GM19023 (cell line): ENCODE measurements at regions not wholly inside any gene's neighbourhood (a gene's known extent, or its start where the extent isn't known, plus 50 kb on each side); places are given as distances from the start of the nearest gene placed in this dataset.
"Not testable (repeated sequence)": the region's sequence is repeated elsewhere in the genome, so short reads cannot be mapped to it uniquely, and the experiment has no call there.

Experiments used
- ATAC-seq: cut with Tn5 transposase; IDR thresholded peaks from one replicate; pipeline ENCODE4 v1.9.1; 2021; ENCODE audit warnings: mild to moderate bottlenecking, moderate library complexity; ENCODE audit not compliant: unreplicated experiment

DNA sequence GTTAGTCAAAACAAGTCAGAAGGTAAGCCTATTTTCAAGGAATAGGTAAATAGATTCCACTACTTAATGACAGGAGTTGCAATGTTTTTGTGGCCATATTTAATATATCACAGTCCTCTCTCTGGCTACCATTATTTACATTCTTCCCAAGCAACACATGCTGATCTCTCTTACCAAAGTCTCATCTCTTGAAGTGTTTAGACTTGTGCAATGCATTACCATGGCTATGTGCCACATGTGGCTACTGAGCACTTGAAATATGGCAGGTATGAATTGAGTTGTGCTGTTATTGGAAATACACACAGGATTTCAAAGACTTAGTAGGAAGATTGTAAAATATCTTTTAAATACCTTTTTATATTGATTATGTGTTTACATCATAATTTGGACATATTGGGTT lies 262.4 kb upstream of the PDE3A start:
- ATAC-seq = no peak

DNA sequence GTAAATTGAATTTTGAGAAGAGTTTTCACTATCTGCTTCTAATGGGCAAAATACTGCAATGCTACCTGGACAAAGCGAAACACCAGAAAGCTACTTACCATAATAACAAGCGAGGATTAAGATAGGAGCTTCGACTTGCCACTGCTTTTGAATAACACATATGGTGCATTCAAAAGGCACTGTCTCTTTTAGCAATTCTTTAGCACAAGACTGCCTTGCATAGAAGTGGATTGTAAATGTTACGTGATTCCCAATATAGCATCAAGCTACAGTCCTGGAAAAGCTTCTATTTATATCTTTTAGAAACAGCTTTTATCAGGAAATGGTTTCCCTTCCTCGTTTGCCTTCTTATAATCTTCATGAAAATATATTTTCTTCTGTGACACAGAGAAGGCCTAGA lies 258.7 kb upstream of the PDE3A start:
- ATAC-seq = no peak

DNA sequence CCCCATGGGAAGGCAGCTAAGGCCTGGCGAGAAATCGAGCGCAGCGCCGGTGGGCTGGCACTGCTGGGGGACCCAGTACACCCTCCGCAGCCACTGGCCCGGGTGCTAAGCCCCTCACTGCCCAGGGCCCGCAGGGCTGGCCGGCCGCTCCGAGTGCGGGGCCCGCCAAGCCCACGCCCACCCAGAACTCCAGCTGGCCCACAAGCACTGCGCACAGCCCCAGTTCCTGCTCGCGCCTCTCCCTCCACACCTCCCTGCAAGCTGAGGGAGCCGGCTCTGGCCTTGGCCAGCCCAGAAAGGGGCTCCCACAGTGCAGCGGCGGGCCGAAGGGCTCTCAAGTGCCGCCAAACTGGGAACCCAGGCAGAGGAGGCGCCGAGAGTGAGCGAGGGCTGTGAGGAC lies 253.0 kb upstream of the PDE3A start:
- ATAC-seq = not testable (repeated sequence)

DNA sequence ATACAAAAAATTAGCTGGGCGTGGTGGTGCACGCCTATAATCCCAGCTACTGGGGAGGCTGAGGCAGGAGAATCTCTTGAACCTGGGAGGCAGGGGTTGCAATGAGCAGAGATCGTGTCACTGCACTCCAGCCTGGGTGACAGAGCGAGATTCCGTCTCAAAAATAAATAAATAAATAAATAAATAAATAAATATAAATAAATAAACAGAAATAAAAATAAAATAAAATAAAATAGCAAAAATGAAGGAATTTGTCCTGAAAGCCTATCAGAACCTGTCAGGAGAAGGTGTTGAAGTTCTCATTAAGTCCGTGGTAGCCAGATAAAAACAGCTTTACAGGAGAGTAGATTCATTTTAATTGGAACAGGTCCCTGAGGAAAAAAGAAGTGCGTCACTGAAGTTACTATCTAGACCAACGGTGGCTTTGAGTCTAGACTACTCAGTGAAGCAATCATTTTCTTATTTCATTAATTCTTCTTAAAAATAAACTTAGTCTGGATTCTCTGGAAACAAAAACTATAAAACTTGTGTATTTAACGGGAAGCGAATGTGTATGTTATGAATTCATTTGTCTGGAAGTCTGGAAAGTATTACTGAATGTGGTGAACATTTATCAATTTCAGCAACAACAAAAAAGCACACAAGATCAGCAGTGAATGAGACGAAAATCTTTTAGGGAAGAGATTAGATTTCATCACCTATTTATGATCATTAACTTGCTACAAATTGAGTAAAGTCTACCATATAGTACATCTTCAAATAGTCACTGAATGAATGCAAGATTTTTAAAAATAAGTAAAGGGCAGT lies 248.5 kb upstream of the PDE3A start:
- no peak for ATAC-seq

DNA sequence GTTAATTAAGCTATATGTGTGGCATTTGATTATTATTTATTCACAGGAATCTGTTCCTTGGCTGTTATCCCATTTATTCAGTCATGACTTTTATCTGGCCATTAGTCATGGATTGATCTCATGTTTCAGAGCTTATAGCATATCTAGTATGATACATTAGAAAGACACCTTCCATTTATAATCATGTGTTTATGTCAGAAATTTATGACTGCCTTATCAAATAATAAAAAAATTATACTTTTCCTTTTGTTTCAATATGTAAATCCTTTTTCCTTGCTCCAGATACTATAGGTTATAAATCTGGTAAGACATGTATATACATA lies 248.0 kb upstream of the PDE3A start:
- ATAC-seq = no peak

DNA sequence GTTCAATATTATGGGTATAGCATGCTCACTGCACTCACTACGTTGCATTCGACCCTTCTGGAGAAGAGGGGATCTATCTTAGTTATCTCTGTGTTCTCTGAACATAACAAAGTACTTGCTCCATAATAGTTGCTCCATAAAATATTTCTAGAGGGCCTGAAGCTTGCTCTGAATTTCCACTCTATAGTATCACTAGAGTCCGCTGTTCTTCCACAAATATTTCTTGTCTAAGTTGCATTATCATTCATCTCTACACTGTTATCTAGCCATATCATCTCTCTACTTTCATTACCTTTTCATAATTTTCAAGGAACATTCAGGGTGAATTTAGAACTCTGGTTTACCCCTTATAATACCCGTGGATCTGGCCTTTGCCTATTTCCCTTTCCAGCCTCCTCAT lies 246.1 kb upstream of the PDE3A start:
- ATAC-seq = no peak

DNA sequence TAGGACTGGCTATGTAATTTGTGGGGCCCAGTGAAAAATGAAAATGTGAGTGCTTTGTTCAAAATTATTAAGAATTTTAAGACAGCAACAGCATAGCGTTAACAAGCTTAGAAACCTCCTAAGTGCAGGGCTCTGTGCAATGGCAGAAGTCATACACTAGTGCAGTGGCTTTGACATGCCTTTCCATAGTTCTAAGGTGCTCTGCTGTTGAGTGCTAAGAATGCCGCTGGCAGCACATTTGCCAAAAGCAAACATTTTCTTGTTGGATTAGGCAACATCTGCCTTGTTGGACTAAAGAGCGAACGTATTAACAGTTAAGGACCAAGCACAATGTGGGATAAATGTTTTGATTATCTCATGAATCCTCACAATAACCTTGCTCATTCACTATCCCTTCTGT lies 244.9 kb upstream of the PDE3A start:
- no peak for ATAC-seq

DNA sequence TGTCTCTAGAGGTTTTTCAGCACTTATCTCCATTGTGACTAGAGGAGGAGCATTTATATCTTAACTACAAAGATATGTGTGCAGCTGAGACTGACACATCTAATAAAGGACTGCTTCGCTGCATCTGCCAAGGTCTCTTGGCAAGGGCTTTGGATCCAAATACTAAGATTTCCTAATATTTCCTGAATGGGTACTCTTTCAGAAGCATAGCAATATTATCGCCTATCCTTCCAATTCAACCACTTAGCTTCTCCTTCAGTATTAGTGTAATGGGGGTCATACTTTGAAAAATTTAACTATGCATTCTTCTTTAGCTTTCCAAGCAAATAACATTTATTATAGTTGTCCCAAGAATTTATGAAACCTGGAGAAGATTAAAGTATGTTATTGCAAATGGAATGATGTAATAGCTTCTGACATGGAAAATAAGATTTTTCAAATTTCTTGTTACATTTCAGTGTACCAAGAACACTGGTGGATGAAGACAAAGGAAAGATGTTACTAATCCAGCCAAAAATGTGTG lies 243.0 kb upstream of the PDE3A start:
- ATAC-seq = no peak

DNA sequence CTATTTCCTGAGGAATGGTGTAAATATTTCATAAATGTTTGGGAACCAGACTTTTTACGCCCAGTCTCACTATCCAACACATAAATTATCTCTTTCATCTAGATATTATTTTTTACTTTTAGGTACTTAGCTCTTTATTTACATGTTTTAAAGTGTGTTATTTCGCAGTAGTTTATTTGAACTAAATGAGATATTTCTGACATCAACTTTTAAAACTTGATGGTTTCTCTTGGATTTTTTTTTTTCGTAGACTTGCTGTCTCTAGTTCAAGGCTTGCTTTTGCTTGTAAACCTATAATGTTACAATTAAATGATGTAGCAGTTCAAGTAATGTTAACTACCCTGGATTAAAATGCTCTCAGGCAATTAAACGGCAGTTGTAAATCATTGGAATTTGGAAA lies 241.7 kb upstream of the PDE3A start:
- ATAC-seq = no peak

DNA sequence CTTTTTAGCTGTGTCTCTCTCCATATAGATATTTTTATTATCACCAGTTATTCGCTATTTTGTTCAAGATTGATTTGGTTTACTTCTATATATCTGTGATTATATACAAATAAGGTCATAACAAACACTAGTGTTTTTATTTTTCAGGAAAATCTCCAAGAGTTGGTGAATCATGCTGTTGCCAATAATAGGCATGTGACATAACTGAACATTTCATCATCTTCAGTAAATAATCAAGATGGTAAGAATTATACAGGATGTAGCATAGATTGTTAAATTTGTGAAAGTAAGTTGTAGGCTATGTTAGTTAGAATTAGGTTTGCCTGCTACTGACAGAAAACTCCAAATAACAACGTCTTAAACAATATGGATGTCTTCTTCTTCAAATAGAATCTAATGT lies 240.9 kb upstream of the PDE3A start:
- ATAC-seq = no peak

DNA sequence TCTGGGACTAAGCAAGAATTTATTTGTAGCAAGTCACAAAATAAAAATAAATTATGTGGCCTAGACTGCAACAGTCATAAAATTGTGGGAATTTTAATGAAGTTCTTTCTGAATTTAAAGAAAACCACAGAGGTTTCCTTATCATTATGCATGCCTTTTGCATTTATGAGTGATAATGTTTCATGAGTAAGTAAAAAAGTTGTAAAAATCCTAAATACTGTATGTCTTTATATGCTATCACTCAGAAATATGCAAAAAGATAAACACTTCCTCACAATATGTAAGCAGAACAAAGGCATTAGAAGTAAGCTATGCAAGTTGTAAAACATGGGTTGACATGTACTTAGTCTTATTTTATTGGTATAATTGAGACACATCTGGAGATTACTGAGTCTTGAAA lies 239.4 kb upstream of the PDE3A start:
- ATAC-seq = no peak

DNA sequence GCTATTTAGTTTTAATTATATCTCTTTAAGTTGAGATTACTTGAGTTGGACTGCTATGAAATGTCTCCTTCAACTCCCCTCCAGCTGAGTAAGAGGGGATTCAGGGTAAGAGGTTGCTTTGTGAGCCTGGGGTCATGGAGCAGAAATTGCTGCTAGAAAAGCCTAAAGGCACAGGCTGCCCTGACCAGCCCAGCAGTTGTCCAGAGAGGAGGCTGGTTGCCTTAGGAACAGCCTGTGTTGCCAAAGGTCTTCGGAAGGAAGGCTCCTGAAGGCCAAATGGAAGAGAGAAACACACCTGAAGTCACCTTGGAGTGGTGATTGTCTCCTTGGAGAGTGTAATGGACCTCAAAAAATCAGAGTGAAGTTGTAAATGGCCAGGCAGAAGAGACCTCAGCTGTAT lies 235.5 kb upstream of the PDE3A start:
- no peak for ATAC-seq

DNA sequence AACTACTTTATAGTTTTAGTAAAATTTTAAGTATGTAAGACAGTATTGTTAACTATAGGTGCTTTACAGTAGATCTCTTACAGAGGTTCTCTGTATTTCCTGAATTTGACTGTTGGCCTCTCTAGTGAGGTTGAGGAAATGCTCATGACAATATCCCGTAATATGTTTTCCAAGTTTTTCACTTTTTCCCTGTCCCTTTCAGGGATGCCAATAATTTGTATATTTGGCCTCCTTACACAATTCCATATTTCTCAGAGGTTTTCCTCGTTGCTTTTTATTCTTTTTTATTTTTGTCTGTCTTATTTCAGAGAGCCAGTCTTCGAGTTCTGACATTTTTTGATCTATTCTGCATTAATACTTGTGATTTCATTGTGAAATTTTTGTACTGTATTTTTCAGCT lies 233.7 kb upstream of the PDE3A start:
- no peak for ATAC-seq

DNA sequence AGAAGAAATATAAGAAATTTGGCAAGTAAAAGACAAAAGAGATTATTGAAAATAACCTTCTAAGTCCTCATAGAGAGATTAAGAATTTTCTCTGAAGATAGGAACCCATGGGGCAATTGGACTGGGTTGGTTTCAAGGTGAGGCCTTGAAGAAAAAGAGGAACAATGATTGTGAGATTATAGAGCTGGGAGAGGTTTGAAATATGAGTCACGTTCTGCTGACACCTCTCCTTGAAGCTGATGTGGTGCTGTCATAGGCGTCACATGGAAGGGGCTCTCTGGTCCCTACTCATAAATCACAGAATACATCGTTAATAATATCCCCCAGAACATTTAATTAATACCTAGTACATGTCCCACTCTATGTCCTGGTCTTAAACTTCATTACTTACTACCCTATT lies 227.6 kb upstream of the PDE3A start:
- ATAC-seq = no peak

DNA sequence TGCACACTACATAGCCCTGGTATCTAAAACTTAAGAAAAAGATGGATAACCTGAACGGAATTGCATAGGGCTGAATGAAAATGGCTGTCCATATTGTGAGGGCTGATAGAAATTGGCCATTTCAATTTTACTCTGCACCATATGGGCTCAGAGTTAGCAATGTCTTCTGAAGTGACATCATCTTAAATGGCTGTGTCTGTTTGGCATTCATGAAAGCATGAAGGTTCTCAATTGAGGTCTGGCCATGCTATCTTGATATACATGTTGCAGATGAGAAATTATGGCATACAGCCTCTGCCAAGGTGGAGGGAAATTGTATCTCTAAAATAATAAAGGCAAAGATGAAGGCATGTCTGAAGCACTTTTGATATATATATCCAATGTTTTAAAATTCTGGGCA lies 226.0 kb upstream of the PDE3A start:
- ATAC-seq = no peak

DNA sequence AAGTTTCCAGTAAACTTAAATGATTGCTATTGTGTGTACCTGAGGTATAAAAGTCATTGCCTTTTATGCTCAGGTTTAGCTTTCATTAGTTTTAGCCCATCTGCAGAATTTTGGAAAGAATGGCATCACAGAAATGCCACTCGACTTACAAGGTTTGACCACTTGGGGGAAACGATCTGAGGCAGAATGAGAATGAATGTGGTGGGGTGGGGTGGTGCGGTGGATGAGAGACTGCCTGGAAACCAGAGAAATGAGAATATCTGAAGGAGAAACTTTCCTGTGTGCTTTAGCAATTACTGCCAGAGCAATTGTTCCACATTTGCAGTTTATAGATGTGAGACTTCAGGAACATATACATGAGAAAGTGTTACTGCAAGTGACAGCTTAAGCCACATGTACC lies 225.4 kb upstream of the PDE3A start:
- ATAC-seq = no peak

DNA sequence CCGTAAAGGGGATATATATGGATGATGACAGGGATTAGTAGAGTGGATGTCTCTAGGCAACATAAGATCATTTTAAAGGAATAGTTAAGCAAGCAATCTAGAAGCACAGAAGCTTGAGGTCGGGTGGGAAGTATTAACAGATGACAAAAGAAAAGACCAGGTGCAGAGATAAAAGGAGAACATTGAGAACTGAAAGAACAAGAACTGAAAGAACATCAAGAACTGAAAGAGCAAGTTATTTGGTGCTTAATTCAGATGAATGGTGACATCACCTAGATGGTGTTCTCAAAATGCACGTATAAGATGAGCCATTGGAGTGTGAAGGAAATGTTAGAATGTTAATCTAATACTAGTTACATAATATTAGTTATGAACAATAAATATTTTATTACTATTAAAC lies 224.0 kb upstream of the PDE3A start:
- no peak for ATAC-seq

DNA sequence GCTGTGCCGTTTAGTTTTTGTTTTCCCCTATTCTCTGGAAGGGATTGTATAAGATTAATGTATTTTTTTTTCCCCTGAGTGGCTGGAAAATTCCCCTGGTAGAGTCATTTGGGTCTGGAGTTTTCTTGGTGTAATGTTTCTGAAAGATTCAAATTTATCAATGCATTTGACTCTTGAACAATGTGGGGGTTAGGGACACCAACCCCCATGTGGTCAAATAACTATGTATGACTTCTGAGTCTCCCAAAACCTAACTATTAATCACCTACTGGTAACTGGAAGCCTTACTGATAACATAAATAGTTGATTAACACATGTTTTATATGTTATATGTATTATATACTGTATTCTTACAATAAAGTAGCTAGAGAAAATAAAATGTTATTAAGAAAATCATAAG lies 220.1 kb upstream of the PDE3A start:
- no peak for ATAC-seq

DNA sequence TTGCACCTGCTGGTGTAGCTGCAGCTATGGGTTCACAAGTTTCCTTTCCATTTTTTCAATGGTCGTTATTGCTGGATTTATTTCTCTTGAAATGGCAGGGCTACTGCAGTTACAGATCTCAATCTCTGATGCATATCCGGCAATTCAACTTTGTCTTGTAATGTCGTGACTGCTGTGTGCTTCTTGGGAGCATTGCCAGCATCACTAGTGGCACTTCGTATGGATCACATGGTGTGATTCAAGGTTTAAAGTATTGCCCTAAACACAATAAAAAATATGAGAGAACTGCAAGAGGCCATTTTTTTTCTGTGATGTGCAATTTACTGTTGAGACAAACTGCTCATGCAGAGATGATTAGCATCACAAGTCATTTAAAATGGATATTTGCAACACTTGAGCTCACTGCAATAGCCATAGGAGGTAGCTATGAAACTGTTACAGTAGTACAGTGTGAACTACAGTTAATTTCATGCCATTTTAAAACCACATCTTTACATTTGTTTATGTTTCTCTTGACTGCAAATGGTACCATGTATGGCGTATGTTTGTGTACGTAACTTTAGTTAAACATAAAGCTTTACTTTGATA lies 217.4 kb upstream of the PDE3A start:
- no peak for ATAC-seq

DNA sequence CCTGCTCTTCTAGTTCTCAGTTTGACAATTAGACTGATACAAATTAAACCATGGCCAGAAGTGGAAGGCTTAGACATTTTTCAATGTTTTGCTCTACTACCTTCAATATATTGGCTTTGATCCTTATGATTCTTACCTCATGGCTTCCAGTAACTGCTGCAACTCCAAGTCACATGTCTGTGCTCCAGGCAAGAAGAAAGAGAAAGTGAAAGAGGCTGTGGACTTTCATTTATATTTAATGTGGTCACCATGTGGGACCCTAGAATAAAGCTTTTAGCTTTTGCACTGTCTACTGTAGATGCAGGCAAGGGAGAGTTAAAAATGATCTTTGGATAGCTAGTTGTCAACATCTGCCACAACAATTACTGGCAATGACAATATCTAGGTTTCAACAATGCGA lies 214.3 kb upstream of the PDE3A start:
- ATAC-seq = no peak

DNA sequence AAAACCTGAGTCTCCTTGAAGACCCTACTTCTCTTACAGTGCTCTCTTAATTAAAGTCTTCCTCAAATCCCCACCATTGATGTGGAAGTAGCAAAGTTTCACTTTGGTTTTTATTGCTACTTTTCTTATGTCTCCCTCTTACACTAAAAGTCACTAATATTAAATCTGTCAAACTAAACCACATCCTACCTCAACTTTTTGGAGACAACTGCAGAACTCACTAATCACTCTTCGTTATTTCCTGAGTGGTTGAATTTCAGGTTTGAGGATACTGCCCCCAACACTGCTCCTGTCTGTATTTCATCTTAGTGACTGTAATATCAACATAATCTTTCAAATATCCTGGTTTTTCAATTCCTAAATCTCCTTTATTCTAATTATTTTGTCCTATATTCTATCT lies 213.0 kb upstream of the PDE3A start:
- ATAC-seq = no peak

DNA sequence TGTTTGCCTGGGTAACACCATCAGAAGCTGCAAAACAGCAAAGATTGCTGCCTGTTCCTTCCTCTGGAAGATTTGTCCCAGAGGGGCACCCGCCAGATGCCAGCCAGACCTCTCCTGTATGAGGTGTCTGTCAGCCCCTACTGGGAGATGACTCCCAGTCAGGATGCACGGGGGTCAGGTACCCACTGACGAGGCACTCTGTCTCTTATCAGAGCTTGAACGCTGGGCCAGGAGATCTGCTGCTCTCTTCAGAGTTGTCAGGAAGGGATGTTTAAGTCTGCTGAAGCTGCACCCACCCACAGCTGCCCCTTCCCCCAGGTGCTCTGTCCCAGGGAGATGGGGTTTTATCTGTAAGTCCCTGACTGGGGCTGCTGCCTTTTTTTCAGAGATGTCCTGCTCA lies 207.4 kb upstream of the PDE3A start:
- ATAC-seq = not testable (repeated sequence)
